ENCODE measurements at regions not wholly inside any gene's neighbourhood (a gene's known extent, or its start where the extent isn't known, plus 50 kb on each side); places are given as distances from the start of the nearest gene placed in this dataset.

GRCh38 chr13:74005320-74006157 is 128.7 kb downstream of the KLF12 start:
- no peaks in the 10 kb centered on the region for H3K27me3 ChIP-seq (ENCODE audit: control insufficient read depth, insufficient read depth, low read length)

DNA sequence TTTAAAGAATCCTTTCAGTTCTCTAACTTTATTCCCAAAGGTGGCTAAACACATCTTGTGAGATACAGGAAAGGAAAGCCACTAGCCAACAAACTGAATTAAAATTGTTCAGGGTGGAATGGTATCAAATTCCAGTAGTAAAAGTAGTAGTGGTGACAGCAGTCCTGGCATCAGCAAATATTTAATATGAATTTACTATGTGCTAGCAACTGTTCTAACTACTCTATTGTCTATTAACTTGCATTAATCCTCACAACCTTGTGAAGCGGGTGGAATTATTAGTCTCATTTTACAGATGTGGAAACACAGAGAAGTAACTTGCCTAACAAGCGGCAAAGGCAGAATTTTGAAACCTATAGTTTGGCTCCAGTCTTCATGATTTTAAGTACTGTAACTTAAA is 130.1 kb downstream of the KLF12 start:
- Histone ChIP-seq H2AFZ (no peak overlapping the region), H3K27me3 (ENCODE audit: control insufficient read depth, insufficient read depth, low read length) (no peaks in the 10 kb centered on the region), H3K36me3 (ENCODE audit: control insufficient read depth, insufficient read depth, low read length) (no peaks in the 10 kb centered on the region), H3K4me2 (ENCODE audit: low read length) (no peak overlapping the region), H3K27ac (no peak overlapping the region), H3K9me3 (ENCODE audit: control insufficient read depth, low read length) (no peaks in the 10 kb centered on the region), H3K9ac (no peak overlapping the region), H3K4me3 (ENCODE audit: low read depth, low read length) (no peak overlapping the region), H3K79me2 (no peaks in the 10 kb centered on the region), H3K4me1 (no peaks in the 10 kb centered on the region)
- no peak for TF ChIP-seq CTCF (IDR thresholded peaks at IDR 0.05)

More at GRCh38 chr13:74005320-74006157, 128.7 kb downstream of the KLF12 start:
- no peaks in the 10 kb centered on the region for H3K79me2 ChIP-seq
- H3K9me3 ChIP-seq (ENCODE audit: control insufficient read depth, low read length) = no peaks in the 10 kb centered on the region
- TF ChIP-seq CTCF (IDR thresholded peaks at IDR 0.05) = no peak
- no peak overlapping the region for H3K27ac ChIP-seq
- H2AFZ ChIP-seq = no peak overlapping the region
- H3K4me1 ChIP-seq = no peaks in the 10 kb centered on the region
- H3K9ac ChIP-seq = no peak overlapping the region
- no peak overlapping the region for H3K4me3 ChIP-seq (ENCODE audit: low read depth, low read length)
- H3K4me2 ChIP-seq (ENCODE audit: low read length) = no peak overlapping the region
- H3K36me3 ChIP-seq (ENCODE audit: control insufficient read depth, insufficient read depth, low read length) = no peaks in the 10 kb centered on the region

- no peak for TF ChIP-seq CTCF (IDR thresholded peaks at IDR 0.05)
- H3K4me3 ChIP-seq (ENCODE audit: low read depth, low read length) = no peak overlapping the region
- H3K36me3 ChIP-seq (ENCODE audit: control insufficient read depth, insufficient read depth, low read length) = no peaks in the 10 kb centered on the region
- H3K9ac ChIP-seq = no peak overlapping the region
- H3K27me3 ChIP-seq (ENCODE audit: control insufficient read depth, insufficient read depth, low read length) = no peaks in the 10 kb centered on the region
- H2AFZ ChIP-seq = no peak overlapping the region
- no peak overlapping the region for H3K4me2 ChIP-seq (ENCODE audit: low read length)
- H3K27ac ChIP-seq = no peak overlapping the region
- H3K79me2 ChIP-seq = no peaks in the 10 kb centered on the region
- H3K4me1 ChIP-seq = no peaks in the 10 kb centered on the region
- no peaks in the 10 kb centered on the region for H3K9me3 ChIP-seq (ENCODE audit: control insufficient read depth, low read length)
Measured at GRCh38 chr13:74003374-74003773, 130.8 kb downstream of the KLF12 start.

DNA sequence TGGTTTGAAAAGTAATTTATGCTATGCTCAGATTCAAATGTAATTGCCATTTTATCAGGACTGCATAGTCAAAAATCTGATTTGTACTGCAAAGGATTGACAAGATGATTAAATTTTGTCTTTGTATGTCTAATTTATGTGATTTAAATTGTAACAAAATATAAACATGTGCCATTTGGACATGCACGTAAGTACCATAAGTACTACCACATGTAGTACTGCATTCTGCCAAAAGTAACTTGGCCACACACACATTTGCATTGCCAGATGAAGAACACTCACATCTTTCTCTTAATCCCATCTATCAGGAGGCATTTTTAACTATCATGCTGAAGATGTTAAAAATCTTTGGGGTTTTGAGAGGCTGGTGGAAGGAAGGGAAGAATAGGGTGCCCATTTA is 133.3 kb downstream of the KLF12 start:
- no peak overlapping the region for H2AFZ ChIP-seq
- no peak overlapping the region for H3K4me3 ChIP-seq (ENCODE audit: low read depth, low read length)
- H3K9me3 ChIP-seq (ENCODE audit: control insufficient read depth, low read length) = no peaks in the 10 kb centered on the region
- no peak overlapping the region for H3K4me2 ChIP-seq (ENCODE audit: low read length)
- no peaks in the 10 kb centered on the region for H3K27me3 ChIP-seq (ENCODE audit: control insufficient read depth, insufficient read depth, low read length)
- H3K36me3 ChIP-seq (ENCODE audit: control insufficient read depth, insufficient read depth, low read length) = no peaks in the 10 kb centered on the region
- H3K4me1 ChIP-seq = no peaks in the 10 kb centered on the region
- no peak overlapping the region for H3K9ac ChIP-seq
- no peak for TF ChIP-seq CTCF (IDR thresholded peaks at IDR 0.05)
- no peaks in the 10 kb centered on the region for H3K79me2 ChIP-seq
- no peak overlapping the region for H3K27ac ChIP-seq

DNA sequence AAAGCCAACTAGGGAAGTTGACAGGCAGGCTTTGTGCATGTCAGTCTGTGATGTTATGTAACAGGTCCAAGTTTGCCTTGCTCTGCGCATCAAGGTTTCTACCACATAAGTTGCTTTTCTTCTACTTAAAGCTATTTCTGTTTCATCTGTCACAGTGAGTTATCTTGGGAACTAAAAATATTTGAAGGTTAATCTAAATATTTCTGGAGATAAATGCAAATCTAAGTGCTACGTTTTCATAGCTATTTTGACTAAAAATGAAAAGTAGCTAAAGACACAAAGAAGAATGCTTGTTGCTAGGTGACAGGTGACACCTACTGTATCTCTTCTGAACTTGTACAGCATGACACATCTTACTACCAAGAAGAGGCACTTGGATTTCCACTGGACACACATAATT is 135.6 kb downstream of the KLF12 start:
- Histone ChIP-seq H3K27me3 (ENCODE audit: control insufficient read depth, insufficient read depth, low read length) (no peaks in the 10 kb centered on the region), H3K9me3 (ENCODE audit: control insufficient read depth, low read length) (no peaks in the 10 kb centered on the region), H3K36me3 (ENCODE audit: control insufficient read depth, insufficient read depth, low read length) (no peaks in the 10 kb centered on the region), H3K9ac (no peak overlapping the region), H3K27ac (no peak overlapping the region), H2AFZ (no peak overlapping the region), H3K79me2 (no peaks in the 10 kb centered on the region), H3K4me2 (ENCODE audit: low read length) (no peak overlapping the region), H3K4me1 (no peaks in the 10 kb centered on the region), H3K4me3 (ENCODE audit: low read depth, low read length) (no peak overlapping the region)
- no peak for TF ChIP-seq CTCF (IDR thresholded peaks at IDR 0.05)
